Thyroid gland (tissue), 4 donors: ENCODE measurements at regions not wholly inside any gene's neighbourhood (a gene's known extent, or its start where the extent isn't known, plus 50 kb on each side); places are given as distances from the start of the nearest gene placed in this dataset.

Experiments used
- DNase-seq, 2 donors: peaks; one replicate each; pipeline ENCODE4 v3.0.0-alpha.2; 2019
- H3K27ac ChIP-seq, 3 donors: fragments of 200-600 bp; sonication (generic); 1 replicate in 2 of 3; 2 replicates in 1 of 3; pipeline ENCODE4 v1.5.1; 2016 to 2019; ENCODE audit warnings: mild to moderate bottlenecking in 1 of 3, moderate library complexity in 1 of 3
- H3K27me3 ChIP-seq: fragments of 200-600 bp; sonication (generic); one replicate; pipeline ENCODE4 v1.5.1; 2019
- H3K36me3 ChIP-seq, 2 donors: fragments of 200-600 bp; sonication (generic); one replicate each; pipeline ENCODE4 v1.5.1; 2016 to 2019
- H3K4me1 ChIP-seq, 2 donors: fragments of 200-600 bp; sonication (generic); one replicate each; pipeline ENCODE4 v1.5.1; 2017 to 2019
- H3K4me3 ChIP-seq, 3 donors: fragments of 200-600 bp; sonication (generic); replicated peaks in 1 of 3; 1 replicate in 2 of 3; 2 replicates in 1 of 3; pipeline ENCODE4 v1.5.1; 2016; ENCODE audit warnings: mild to moderate bottlenecking in 1 of 3
- H3K9me3 ChIP-seq: fragments of 200-600 bp; sonication (generic); one replicate; pipeline ENCODE4 v1.5.1; 2017
- POLR2A ChIP-seq, 2 donors: fragments of 450-650 bp; IDR thresholded peaks; one replicate each; pipeline ENCODE4 v1.6.1; 2017; ENCODE audit warnings: antibody characterized with exemption in 2 of 2, mild to moderate bottlenecking in 2 of 2, moderate library complexity in 1 of 2
- WGBS, 2 donors: methylation state at CpG; one replicate each; pipeline ENCODE4 v1.1.5; 2017; 5-methylcytosine and 5-hydroxymethylcytosine counted together
- intact Hi-C: fragments of 100-400 bp; cut with DNase I; formaldehyde crosslinking; loops from one replicate; pipeline ENCODE4 v1.15.1; 2023
- TF ChIP-seq, protein P1 (sequence below), 6 experiments: fragments of 200-600 bp in 3 of 6; fragments of 450-650 bp in 3 of 6; sonication (generic) in 3 of 6; IDR thresholded peaks; one replicate each; pipeline ENCODE4 v1.5.1; 2016 to 2019; ENCODE audit warnings: antibody characterized with exemption in 6 of 6, mild to moderate bottlenecking in 2 of 6, inconsistent platforms in 1 of 6, moderate library complexity in 1 of 6

GRCh38 chr17:73834684-73835343 is 190.6 kb upstream of the SDK2 start:
- no peak for DNase-seq
- H3K9me3 ChIP-seq, result no peaks in the 10 kb centered on the region
- intact Hi-C loops, result no loop called here
- TF ChIP-seq, protein P1, sequence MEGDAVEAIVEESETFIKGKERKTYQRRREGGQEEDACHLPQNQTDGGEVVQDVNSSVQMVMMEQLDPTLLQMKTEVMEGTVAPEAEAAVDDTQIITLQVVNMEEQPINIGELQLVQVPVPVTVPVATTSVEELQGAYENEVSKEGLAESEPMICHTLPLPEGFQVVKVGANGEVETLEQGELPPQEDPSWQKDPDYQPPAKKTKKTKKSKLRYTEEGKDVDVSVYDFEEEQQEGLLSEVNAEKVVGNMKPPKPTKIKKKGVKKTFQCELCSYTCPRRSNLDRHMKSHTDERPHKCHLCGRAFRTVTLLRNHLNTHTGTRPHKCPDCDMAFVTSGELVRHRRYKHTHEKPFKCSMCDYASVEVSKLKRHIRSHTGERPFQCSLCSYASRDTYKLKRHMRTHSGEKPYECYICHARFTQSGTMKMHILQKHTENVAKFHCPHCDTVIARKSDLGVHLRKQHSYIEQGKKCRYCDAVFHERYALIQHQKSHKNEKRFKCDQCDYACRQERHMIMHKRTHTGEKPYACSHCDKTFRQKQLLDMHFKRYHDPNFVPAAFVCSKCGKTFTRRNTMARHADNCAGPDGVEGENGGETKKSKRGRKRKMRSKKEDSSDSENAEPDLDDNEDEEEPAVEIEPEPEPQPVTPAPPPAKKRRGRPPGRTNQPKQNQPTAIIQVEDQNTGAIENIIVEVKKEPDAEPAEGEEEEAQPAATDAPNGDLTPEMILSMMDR (IDR thresholded peaks at IDR 0.05), result no peak
- TF ChIP-seq POLR2A (IDR thresholded peaks at IDR 0.05), result no peak
- no peaks in the 10 kb centered on the region for H3K36me3 ChIP-seq
- no peak overlapping the region for H3K27ac ChIP-seq
- WGBS, 2 donors, result 78 to 80% methylated on average over 17 of the region's 17 CpGs
- no peaks in the 10 kb centered on the region for H3K4me1 ChIP-seq
- no peak overlapping the region for H3K4me3 ChIP-seq
- H3K27me3 ChIP-seq, result no peaks in the 10 kb centered on the region

DNA sequence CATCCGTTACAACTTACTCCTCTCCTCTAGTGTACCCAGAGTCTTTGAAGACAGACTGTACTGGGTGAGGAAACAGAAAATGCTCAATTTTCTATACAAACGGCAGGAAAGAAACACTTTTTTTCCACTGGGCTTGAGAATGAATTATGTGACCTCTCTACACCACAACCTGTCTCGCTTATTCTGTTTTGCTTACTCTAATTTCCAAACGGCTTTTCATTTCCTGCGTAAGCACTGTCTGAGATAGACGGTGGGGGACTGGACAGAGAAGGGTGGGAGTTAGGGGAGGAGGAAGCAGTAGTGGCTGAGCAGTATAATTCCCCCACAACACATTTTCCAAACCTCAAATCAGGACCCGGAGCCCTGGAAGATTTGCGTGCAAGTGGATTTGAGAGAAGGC is 191.4 kb upstream of the SDK2 start:
- intact Hi-C loops, result no loop called here
- no peaks in the 10 kb centered on the region for H3K27me3 ChIP-seq
- H3K36me3 ChIP-seq, result no peaks in the 10 kb centered on the region
- TF ChIP-seq, protein P1 (IDR thresholded peaks at IDR 0.05), result no peak
- no peak for TF ChIP-seq POLR2A (IDR thresholded peaks at IDR 0.05)
- H3K4me1 ChIP-seq, result no peaks in the 10 kb centered on the region
- H3K9me3 ChIP-seq, result no peaks in the 10 kb centered on the region
- WGBS, 2 donors, result 37 to 56% methylated on average over 8 of the region's 8 CpGs
- H3K27ac ChIP-seq, result no peak overlapping the region
- H3K4me3 ChIP-seq, result no peak overlapping the region
- DNase-seq, result no peak

DNA sequence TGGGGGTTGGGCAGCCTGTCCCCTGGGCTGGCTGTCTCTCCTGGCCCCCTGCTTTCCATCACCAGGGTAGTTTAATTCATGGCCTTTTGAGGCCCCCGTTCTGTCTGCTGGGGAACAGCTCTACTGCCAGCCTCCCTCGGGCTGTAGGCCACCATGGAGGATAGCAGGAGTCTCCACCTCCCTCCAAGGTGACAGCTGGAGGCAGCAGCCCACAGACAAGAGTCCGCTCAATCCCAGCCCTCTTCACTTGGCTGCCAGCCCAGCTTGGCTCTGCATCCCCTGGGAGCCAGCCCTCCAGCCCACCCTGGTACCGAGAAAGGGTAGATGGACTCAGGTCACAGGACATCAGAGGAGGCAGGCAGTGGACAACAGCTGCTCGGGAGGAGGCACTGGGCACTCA is 194.6 kb upstream of the SDK2 start:
- no peaks in the 10 kb centered on the region for H3K27me3 ChIP-seq
- TF ChIP-seq, protein P1 (IDR thresholded peaks at IDR 0.05), result no peak
- TF ChIP-seq POLR2A (IDR thresholded peaks at IDR 0.05), result no peak
- no peaks in the 10 kb centered on the region for H3K4me1 ChIP-seq
- no peak overlapping the region for H3K4me3 ChIP-seq
- DNase-seq, result no peak
- 56 to 78% methylated on average over 2 to 4 of the region's 5 CpGs for WGBS, 2 donors
- H3K9me3 ChIP-seq, result no peaks in the 10 kb centered on the region
- intact Hi-C loops, result no loop called here
- H3K36me3 ChIP-seq, result no peaks in the 10 kb centered on the region
- no peak overlapping the region for H3K27ac ChIP-seq

- no peak for DNase-seq
- 78 to 91% methylated on average over 1 of the region's 1 CpG for WGBS, 2 donors
- no peaks in the 10 kb centered on the region for H3K36me3 ChIP-seq
- H3K27ac ChIP-seq, result no peak overlapping the region
- no peaks in the 10 kb centered on the region for H3K4me1 ChIP-seq
- intact Hi-C loops, result no loop called here
- no peaks in the 10 kb centered on the region for H3K9me3 ChIP-seq
- H3K4me3 ChIP-seq, result no peak overlapping the region
- no peak for TF ChIP-seq POLR2A (IDR thresholded peaks at IDR 0.05)
- TF ChIP-seq, protein P1 (IDR thresholded peaks at IDR 0.05), result no peak
- no peaks in the 10 kb centered on the region for H3K27me3 ChIP-seq
These were observed 196.6 kb upstream of the SDK2 start for GRCh38 chr17:73840829-73841228.

DNA sequence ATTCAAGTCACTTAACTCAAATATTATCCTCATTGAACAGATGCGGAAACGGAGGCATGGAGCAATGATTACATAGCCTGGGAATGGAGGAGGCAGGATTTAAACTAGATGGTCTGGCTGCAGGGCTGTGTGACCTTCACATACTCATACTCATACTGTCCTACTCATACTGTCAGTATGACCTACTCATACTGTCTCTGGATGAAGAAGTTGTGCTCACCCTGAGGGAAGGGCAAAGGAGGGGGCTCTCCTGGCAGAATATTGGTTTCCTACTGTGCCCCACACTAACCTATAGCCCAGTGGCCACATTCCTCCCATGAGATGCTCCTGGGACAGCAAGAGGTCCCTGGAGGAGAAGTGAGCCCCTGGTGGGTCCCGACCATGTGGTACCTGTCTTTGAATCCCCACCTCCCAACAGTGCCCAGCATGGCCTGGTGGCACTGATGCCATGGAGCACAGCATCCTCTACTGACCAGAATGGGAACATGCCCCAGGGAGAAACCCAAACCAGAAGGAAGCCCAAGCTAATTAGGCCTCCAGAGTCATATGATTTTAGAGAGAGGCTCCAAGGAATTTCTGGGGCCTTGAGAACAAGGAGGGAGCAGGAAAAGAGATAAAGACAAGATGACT is 197.3 kb upstream of the SDK2 start:
- Histone ChIP-seq H3K27ac (no peak overlapping the region), H3K9me3 (no peaks in the 10 kb centered on the region), H3K4me1 (no peaks in the 10 kb centered on the region), H3K27me3 (no peaks in the 10 kb centered on the region), H3K36me3 (no peaks in the 10 kb centered on the region), H3K4me3 (no peak overlapping the region)
- intact Hi-C loops, result no loop called here
- TF ChIP-seq, protein P1 (IDR thresholded peaks at IDR 0.05), result peak in 1 of 6 experiments; percentile 4
- TF ChIP-seq POLR2A (IDR thresholded peaks at IDR 0.05), result no peak
- DNase-seq, result no peak
- WGBS, 2 donors, result 88 to 95% methylated on average over 2 to 3 of the region's 3 CpGs
